ENCODE measurements at regions not wholly inside any gene's neighbourhood (a gene's known extent, or its start where the extent isn't known, plus 50 kb on each side); places are given as distances from the start of the nearest gene placed in this dataset.

DNA sequence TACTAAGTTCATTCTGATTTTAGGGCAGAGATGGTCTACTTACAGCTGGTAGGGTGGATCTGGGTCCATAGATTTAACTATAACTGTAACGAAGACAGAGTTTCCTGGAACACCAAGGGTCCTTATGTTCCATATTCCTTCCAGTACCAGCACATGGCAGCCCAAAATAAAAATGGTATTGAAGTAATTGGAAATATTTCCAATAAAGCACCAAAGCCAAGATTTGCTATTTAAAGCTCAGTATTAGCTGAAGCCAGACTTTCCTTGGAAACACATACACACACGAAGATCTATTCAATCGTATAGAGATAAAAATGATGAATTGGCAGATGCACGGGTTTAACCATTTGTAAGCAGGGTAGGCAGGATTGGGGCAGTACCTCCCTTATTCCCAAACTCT lies 289.1 kb upstream of the SORCS1 start:
- DNase-seq = no peak

DNA sequence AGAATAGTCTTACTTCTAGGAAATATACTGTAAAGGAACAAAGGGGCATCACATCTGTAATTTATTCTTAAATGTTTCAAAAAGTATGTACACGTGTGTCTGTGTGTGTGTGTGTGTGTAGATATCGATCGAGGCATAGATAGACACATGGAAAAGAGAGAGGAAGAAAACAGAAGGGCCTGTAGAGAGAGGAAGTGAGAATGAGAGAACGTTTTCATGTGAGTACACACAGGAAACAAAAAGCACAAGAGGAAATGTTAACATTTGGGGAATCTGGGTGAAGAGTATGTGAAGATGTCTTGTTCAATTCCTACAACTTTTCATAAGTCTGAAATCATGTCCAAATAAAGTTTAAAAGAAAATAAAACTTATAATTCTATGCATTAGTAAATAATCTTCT lies 286.5 kb upstream of the SORCS1 start:
- DNase-seq = no peak

DNA sequence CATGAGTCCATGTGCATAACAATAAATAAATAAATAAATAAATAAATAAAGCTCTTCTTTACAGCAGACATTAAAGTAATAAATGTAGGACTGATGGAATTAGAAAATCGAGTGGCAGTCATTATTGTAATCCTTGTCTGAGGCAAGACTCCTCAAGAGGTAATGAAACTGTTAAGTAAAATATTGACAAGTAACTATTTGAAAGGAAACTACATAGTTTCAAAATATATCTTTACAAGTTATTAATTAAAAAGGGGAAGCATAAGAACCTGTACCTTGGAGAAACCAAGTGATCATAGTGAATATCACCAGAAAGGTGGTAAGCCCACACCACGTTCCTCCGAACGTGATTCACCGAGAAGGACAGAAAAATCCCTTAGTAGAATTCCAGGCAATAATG lies 285.6 kb upstream of the SORCS1 start:
- DNase-seq = no peak

DNA sequence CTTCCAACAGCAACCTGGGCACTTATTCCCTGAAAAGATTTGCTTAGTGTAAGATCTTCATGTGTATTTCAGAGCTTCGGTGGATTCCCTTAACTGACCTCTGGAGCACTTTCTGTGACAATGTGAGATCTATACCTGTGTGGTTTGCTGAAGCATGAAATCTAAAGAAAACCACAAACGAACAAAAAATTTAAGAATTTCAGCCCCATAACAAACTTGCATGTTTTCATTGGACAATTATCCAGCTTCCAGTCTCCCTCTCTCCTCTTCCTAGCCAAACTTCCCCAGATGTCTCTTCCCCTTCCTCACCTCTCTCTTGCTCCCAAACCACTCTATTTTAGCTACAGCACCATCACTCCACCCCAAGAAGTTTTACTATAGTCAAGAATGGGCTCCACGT lies 279.9 kb upstream of the SORCS1 start:
- no peak for DNase-seq

DNA sequence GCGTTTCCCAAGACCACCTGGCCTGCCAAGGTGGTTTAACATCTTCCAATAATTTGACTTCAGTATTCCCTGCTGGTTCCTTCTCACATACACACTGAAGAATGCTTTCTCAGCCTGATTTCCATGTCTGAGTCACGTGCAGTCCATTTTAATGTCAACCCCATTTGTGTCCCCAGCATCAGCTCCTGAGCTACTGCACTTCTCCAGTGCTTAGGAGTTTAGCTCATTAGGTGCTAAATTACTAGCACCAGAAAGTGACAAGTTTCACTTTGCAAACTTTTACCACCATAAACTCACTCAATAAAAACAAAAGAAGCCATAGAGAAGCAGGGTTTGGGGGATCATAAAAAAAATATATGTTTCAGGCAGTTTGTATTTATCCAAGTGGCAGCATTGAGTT lies 279.3 kb upstream of the SORCS1 start:
- no peak for DNase-seq

DNA sequence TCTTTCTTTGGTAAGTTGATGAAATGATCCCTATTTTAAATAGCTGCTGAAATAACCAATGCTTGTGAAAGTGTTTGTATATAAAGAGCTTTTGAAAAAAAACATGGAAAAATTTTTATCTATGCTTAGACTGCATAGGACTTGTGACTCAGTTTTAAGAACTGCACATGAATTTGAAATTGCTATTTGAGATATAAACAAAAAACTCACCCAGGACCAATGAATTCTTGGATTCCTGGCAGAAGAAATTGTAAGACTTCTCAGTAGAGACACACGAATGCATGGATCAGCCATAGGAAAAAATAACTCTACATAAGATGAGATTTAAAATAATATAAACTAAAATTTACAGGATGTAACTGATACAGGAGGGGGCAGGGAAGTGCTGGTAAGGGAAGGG lies 278.8 kb upstream of the SORCS1 start:
- DNase-seq = no peak

DNA sequence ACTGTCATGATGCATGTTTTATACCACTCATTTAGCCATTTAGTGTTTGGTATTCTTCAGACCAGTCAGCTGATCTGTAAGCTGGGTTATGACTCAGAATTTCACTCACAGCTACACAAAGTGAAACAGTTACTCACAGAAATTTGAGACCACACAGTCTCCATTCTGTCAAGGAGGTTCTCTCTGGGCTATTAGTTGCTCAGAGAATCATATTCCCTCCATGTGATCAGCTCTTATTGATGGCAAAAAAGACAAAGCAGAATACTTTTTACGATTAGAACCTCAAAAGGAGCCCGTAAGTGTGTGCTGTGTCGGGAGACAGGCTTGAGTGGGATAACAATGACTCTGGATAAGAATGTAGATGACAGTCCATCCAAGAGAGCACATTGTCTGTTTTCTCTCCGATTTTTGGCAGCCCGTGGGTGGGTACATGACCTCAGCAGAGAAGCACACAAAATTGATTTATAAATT lies 277.6 kb upstream of the SORCS1 start:
- DNase-seq = no peak

DNA sequence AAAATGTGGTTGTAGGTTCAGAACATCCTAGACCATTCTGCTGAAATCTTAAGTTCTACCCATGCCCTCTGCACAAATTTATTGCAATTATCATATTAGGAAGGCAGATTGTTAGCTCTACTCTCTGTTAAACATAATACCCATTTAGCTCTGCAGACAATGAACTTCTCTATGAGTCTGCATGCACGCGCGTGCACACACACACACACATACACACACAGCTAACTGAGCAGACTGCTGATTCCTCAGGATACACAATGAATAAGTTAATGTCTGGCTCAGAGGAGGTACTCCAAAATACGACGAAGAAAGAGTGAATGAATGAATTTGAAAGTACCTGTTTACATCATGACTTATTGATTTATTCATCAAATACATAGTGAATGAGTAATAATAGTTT lies 276.2 kb upstream of the SORCS1 start:
- DNase-seq = no peak

DNA sequence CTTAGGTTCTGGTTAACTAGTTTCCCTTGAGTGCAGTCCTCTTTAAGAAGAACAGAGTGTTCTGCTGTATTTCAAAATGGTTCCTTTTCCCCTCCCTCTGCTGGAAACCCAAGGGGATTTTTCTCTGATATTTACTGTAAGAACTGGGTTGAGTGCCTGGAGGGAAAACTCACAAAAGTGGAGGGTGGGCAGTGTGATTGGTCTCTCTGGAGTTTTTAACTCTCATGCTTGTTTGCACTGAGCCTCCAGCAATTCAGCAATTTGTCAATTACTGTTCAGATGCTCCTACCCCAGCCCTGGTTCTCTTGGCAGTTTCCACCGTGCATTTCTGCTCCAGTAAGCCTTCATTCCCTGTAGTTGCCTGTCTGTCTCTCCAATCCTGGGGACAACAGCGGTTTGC lies 273.4 kb upstream of the SORCS1 start:
- DNase-seq = no peak

DNA sequence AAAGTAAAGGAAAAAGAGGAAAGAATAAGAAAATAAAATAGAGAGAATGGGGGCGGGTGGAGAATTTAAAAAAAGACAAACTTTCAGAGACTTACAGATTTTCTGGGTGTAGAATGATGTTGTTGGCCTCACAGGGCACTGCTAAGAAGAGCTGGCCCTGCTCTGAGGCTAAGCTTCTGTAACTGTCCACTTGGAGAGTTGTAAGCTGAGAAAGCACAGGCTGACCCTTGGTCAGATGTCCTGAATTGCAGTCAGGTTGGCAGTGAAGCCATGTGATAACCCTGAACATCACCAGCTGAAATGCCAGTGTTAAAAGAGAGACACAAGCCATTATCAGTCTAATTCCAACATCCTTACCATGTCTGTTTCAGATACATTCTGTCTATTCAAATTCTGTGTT lies 272.1 kb upstream of the SORCS1 start:
- DNase-seq = no peak

DNA sequence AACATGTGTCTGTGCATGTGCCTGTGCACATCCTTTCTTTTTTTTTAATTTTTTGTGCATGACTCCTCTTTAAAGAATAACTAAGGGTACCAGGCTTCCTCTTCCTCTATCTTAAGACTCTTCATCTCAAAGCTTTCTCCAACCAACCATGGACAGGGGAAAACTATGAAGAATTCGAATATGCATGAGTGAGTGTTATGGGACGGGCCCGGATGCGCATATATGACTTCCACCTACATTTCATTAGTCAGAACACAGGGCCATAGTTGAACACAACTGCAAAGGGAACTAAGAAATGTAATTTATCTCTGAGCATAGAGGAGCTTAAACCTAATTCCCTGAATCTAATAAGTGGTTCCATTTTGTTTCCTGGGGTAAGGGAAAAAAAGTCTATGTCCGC lies 270.3 kb upstream of the SORCS1 start:
- DNase-seq = no peak

DNA sequence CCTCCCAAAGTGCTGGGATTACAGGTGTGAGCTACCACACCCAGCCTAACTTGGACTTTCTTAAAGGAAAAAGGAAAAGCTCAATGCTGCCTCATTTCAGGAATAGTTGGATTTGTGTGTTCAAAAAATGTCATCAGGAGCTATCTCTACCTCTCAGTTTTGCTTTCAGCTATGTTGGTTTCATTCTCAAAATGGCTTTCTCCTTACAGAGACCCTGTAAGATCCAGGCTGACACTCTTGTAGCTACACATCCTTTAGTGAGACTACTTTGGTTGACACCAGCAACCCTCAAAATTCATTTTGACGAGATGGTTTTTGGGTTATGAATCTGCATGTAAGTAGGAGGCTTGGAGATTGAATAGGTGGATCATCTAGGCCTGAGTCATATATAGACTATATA lies 269.7 kb upstream of the SORCS1 start:
- DNase-seq = no peak

DNA sequence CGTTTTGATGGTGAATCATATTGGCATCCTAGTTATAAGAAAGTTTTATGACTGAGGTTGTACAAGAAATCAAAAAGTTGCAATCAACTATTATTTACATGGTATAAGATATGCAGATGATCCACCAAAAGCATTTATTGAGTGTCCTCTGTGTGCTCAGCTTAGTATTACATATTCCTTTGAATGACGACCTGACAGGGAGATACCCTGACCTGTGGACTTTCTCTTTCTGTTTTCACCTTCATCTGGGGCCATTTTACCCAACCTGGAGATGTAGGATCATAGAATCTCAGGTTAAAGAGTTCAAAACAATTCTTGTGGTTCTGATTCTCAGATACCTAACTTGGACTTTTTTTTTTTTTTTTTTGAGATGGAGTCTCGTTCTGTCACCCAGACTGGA lies 269.1 kb upstream of the SORCS1 start:
- no peak for DNase-seq

DNA sequence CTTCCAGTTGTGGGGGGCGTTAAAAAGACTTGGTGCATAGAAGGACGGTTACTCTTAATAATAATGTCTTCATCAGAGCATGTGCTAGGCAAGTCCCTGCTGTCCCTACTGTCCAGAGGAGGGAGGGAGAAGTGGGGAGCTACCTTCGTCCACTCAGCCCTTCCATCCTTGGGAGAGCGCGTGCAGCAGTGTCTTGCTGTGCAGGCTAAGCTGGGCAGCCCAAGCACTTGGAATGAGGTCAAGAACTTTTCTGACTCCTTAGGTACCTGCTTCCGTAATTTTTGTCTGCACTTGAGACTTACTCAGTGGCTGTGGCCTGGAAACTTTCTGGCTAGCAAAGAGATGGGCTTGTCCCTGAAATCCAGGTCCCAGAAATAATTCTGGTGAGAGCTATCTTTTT lies 265.9 kb upstream of the SORCS1 start:
- DNase-seq = no peak

DNA sequence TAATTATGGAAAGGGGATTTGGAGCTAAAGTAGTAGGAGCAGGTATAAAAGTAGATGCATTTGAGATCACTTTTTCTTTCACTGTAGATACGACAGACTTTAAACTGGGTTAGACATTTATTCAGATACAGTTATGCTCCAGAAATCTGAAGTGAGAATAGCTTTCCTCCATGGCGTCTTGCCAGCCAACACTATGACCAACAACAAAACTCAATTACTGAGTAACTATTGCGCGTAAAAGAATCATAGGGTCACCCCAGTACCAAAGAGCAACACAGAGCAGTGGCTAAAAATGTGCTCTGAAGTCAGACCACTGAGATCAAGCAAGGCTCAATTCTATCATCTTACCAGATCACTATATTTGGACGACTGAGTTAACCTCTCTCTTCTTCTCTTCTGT lies 262.5 kb upstream of the SORCS1 start:
- no peak for DNase-seq

DNA sequence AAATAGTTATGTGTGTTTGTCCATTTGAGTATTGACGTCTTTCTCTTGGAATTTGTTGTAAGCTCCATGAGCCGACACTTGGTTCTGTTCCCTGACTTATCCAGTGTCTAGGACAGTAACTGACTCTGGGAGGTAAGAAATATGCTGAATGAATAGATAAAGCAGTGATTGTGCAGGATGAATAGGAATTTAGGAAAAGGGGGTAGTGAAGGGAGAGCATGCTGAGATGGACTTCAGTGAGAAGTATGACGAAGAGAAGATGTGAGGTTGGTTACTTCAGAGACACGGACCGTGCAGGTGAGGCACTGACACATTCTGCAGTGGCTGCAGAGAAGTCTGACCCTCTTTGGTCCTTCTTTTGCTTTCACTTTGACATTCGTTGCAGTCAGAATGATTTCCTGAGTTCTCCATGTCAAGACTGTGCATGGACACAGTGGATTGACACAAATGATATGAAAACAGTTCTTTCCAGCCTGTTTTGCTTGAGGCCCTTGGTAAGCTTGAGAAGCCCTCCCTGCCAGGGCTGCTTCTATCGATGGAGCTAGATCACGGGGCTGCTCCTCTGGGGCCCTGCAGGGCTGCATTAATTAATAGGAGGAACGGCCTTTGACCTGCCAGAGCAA lies 261.5 kb upstream of the SORCS1 start:
- DNase-seq = no peak

DNA sequence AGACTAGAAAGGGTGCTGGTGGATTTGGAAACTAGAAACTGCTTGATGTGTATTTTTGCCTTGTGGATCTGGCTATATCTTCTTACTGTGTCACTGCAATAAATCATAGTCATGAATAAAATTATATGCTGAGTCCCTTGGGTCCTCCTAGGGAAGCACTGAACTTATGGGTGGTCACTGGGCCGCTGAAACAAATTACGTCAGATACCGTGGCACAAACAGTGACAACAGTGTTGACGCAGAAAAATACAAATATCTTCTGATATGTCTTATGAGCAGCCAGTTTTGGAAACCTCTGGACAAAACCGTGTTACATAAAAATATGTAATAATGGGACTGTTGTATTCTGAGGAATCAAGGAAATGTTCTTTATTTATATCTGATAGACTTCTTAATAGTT lies 260.1 kb upstream of the SORCS1 start:
- DNase-seq = no peak

DNA sequence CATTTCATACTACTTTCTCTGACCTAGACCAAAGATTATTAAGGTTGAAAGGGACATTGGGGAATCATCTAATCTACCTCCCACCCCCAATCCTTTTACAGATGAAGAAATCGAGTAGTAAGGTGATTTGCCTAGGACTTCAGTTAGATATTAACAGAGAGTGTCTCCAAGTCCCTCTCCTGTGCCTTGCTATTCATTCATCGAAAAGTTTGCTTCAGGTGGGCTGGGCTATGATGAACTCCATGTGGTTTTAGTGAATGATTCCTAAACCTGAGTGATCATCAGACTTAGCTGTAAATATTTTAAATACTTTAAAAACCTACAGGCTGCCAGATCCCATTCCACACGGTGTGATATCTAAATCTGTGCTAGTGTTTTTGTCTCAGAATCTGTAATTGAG lies 259.4 kb upstream of the SORCS1 start:
- DNase-seq = no peak

DNA sequence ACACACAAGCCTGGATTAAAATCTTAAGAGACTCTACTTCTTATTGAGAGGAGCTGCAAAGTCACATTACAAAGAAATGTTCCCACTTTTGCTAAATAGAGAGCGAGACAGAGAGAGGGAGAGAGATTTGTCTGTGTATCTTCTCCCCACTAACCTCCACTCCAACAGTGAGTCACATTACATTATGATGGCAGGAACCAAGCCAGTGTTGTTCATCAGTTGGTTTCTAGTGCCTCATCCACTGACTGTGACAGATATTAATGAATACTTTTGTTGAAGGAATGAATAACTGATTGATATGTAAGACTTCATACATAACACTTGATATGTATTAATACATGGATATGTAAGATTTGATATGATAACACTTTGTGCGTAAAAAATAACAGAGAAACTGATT lies 258.2 kb upstream of the SORCS1 start:
- DNase-seq = no peak

DNA sequence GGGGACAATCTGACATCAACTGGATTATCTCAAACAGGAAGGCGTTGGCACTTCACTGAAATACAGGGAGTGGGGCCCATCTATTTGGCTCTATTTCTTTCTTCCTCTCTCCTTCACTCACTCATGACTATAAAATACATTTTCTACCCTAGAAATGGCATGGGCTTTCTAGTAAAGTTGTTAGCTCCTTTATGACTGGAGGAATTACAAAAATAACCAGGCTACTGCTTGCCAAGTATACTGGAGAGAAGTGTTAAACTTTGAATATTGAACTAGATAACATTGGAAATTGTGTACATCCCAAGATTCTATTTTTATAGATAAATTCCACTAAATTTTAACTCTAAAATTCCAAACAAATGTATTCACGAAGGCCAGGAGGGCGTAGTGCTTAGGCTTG lies 255.7 kb upstream of the SORCS1 start:
- DNase-seq = no peak

DNA sequence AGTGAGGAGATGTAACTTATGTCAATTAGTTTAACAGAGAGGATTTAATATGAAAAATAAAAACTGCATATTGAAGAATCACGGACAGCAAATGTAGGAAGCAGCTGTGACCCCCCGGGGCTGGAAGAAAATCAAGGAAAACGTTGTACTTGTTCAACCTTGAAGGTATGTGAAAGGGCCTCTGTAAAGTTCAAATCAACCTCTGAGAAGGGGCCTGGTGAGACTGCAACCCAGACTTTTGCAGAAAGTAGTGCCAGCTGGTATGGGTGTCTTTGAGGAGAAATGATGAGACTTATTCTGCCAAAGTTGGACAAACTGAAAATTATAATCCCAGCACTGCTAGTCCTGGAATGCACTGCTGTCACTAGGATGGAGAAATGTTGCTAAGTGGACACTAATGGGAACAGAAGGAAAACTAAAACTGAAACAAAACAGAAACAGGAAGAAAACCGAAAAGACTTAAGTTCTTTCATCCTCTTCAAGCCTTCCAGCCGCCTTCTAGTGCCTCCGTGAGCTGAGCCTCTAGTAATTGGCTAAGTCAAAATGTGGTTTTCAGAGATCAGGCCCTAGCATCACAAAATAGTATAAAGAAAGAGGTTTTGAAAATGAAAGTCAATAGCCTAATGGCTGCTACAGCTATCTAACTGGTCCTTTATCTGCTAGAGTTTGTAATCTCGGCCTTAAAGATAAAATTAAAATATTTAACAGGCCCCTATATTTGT lies 253.7 kb upstream of the SORCS1 start:
- DNase-seq = no peak

DNA sequence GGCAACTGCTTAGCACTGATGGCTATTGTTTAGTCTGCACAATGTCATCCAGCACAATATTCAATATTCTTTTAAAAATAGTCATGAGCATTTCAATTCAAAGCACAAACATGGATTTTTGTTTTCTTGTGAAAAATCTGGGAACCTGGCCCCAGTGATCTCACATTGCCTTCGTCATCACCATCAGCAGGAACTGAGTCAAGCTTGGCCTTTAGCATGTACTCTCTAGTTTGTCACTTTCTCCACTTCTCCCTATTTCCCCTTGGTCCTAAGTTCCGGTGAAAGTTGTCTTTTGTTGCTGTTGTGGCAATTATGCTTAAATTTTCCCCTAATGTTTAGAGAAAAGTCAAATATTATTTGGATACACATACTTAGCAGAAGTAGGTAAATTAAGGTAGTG lies 252.9 kb upstream of the SORCS1 start:
- no peak for DNase-seq

DNA sequence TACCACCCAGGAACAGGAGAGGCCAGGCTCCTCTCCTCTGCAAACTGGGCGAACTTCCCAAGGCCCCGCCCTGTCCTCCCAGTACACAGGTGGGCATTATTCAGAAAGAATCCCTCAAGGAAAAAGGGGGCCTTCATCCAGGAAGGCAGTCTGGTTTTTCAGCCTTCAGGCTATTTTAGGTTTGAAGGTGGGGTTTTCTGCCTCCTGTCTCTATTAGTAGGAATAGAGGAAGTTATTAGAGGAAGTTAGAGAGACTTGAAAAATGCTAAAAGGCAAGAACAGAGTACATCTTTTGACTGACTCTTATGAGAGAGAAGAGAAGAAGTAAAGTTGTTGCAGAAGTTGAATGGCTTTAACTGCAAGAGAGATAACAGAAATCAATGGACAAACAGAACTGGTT lies 250.9 kb upstream of the SORCS1 start:
- DNase-seq = no peak

DNA sequence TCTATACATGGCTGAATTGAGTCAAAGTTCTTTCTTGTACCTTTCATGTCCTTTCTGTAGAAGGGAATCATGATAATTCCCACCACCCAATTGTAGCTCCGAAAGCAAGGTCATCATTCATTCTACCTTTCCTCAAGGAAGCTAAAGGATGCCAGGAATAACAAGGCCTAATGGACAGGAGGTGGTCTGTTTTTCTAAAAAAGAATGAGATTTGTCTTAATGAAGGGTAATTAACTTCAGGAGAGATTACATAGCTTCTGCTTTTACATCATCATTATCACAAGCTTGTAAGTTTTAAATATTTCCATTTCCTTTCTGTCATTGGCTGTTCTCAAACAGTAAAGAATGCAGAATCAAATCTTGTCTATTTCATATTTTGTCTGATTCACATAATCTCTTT lies 249.5 kb upstream of the SORCS1 start:
- no peak for DNase-seq

DNA sequence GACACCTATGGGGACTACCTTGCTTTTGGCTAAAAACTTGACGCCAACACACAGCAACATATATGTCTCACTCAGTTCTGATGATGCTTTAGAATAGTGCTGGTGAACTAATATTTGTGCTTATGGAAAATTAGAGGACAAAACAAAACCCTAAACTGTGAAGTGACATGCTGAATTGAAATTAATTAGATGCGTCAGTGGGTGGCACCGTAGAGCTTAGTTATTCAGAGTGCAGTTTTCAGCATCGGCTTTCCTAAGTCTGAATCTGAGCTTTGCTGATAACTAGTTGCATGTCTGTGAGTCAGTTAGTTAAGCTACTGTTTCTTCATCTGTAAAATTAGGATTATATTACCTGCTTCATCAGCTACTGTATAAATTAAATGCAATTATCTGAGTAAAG lies 245.0 kb upstream of the SORCS1 start:
- DNase-seq = no peak

Measured in NCI-H1930 (cell line).